HCT116 (cell line): ENCODE measurements at regions not wholly inside any gene's neighbourhood (a gene's known extent, or its start where the extent isn't known, plus 50 kb on each side); places are given as distances from the start of the nearest gene placed in this dataset.

ENCODE experiments used
- ATAC-seq: fragments of 200-7000 bp; cut with Tn5 transposase; 2 replicates; pipeline ENCODE4 v1.9.1; 2020; ENCODE audit warnings: mild to moderate bottlenecking, moderate library complexity
- BruUV-seq: library from RNA; stranded (reverse); fragments of 400-500 nt; replicated peaks from 2 replicates; lab custom pipeline; 2021; lab: Mats Ljungman, UMichigan
- CTCF ChIA-PET: fragments of 300-600 bp; sonication (Branson Sonifier 250); formaldehyde crosslinking; loops from one replicate; lab custom pipeline; 2021; ENCODE audit warnings: antibody characterized with exemption; lab: Charles Lee
- POLR2A ChIA-PET: fragments of 300-600, 350-600 bp; sonication (Branson Sonifier 250); formaldehyde crosslinking; loops from one replicate; lab custom pipeline; 2021; ENCODE audit warnings: antibody characterized with exemption; lab: Charles Lee
- RAD21 ChIA-PET, 2 experiments: fragments of 300-600 bp; sonication (Branson Sonifier 250); formaldehyde crosslinking; loops; one replicate each; lab custom pipeline; 2023; ENCODE audit warnings: low total read pairs in 2 of 2; ENCODE audit not compliant: uncharacterized antibody in 2 of 2, unreplicated experiment in 2 of 2, low non-redundant PET in 1 of 2; lab: Charles Lee
- DNase-seq: peaks from one replicate; pipeline ENCODE4 v3.0.0-alpha.2; 2010; ENCODE audit warnings: low read depth, low spot score
- H2AFZ ChIP-seq: fragments of 200-600 bp; shearing (Covaris generic), sonication (generic); 2 replicates; pipeline ENCODE4 v1.6.1; 2017; ENCODE audit warnings: low read depth, mixed run types, mixed read lengths, antibody characterized with exemption, low read length; ENCODE audit not compliant: poor library complexity, severe bottlenecking
- H3K27ac ChIP-seq: 2 replicates; pipeline ENCODE4 v1.5.1; 2012; ENCODE audit warnings: low read depth, low read length
- H3K27me3 ChIP-seq: fragments of 200-600 bp; sonication (generic); 2 replicates; pipeline ENCODE4 v1.6.1; 2016; ENCODE audit warnings: mixed run types, low read length, mixed read lengths; ENCODE audit not compliant: insufficient read depth
- H3K36me3 ChIP-seq, 2 experiments: fragments of 200-500 bp in 1 of 2; fragments of 200-600 bp in 1 of 2; sonication (Bioruptor generic) in 1 of 2; sonication (generic) in 1 of 2; 2 replicates each; pipeline versions ENCODE4 v1.5.1 to v1.6.1; 2014 to 2016; ENCODE audit warnings: low read length in 2 of 2, inconsistent platforms in 1 of 2, mixed read lengths in 1 of 2, mixed run types in 1 of 2; ENCODE audit not compliant: insufficient read depth in 2 of 2, control insufficient read depth in 1 of 2
- H3K4me1 ChIP-seq, 2 experiments: fragments of 200-600 bp in 1 of 2; sonication (generic) in 1 of 2; 2 replicates each; pipeline versions ENCODE4 v1.5.1 to v1.6.1; 2012 to 2017; ENCODE audit warnings: low read length in 2 of 2, inconsistent platforms in 1 of 2, mild to moderate bottlenecking in 1 of 2, mixed read lengths in 1 of 2, mixed run types in 1 of 2, moderate library complexity in 1 of 2; ENCODE audit not compliant: insufficient read depth in 2 of 2, control insufficient read depth in 1 of 2
- H3K4me2 ChIP-seq: fragments of 200-600 bp; sonication (generic); 2 replicates; pipeline ENCODE4 v1.6.1; 2017; ENCODE audit warnings: mixed run types, low read length, mixed read lengths
- H3K4me3 ChIP-seq, 2 experiments: fragments of 200-600 bp in 1 of 2; sonication (generic) in 1 of 2; replicated peaks in 1 of 2; 2 replicates each; pipeline ENCODE4 v1.5.1; 2011 to 2016; ENCODE audit warnings: low read length in 2 of 2, control low read depth in 1 of 2, low read depth in 1 of 2, mild to moderate bottlenecking in 1 of 2, mixed read lengths in 1 of 2, mixed run types in 1 of 2
- H3K79me2 ChIP-seq: fragments of 200-600 bp; sonication (generic); 2 replicates; pipeline ENCODE4 v1.6.1; 2017; ENCODE audit warnings: mild to moderate bottlenecking, mixed run types, low read length, moderate library complexity, mixed read lengths; ENCODE audit not compliant: insufficient read depth
- H3K9ac ChIP-seq: fragments of 200-600 bp; sonication (generic); 2 replicates; pipeline ENCODE4 v1.6.1; 2016; ENCODE audit warnings: low read length, mixed read lengths
- H3K9me2 ChIP-seq: fragments of 200-600 bp; sonication (generic), shearing (Covaris generic); 2 replicates; pipeline ENCODE4 v1.6.1; 2017; ENCODE audit warnings: mixed run types, mild to moderate bottlenecking, moderate library complexity; ENCODE audit not compliant: insufficient read depth
- H3K9me3 ChIP-seq, 2 experiments: fragments of 200-500 bp in 1 of 2; fragments of 200-600 bp in 1 of 2; sonication (Bioruptor generic) in 1 of 2; sonication (generic) in 1 of 2; 2 replicates each; pipeline ENCODE4 v1.6.1; 2014 to 2017; ENCODE audit warnings: low read length in 2 of 2, mixed read lengths in 2 of 2, inconsistent platforms in 1 of 2, low read depth in 1 of 2, mild to moderate bottlenecking in 1 of 2, mixed run types in 1 of 2, moderate library complexity in 1 of 2; ENCODE audit not compliant: control insufficient read depth in 1 of 2, insufficient read depth in 1 of 2
- H4K20me1 ChIP-seq: fragments of 200-600 bp; sonication (generic), shearing (Covaris generic); 2 replicates; pipeline ENCODE4 v1.6.1; 2017; ENCODE audit warnings: mixed run types, mild to moderate bottlenecking, moderate library complexity; ENCODE audit not compliant: insufficient read depth
- CBX3 ChIP-seq: IDR thresholded peaks from 2 replicates; pipeline ENCODE4 v1.6.1; 2012; ENCODE audit warnings: low read depth
- CEBPB ChIP-seq: IDR thresholded peaks from 2 replicates; pipeline ENCODE4 v1.6.1; 2012; ENCODE audit warnings: low read depth
- EZH2 ChIP-seq: fragments of 200-600 bp; sonication (generic); IDR thresholded peaks from 2 replicates; pipeline ENCODE4 v1.6.1; 2017; ENCODE audit warnings: antibody characterized with exemption, mixed run types
- EZH2phosphoT487 ChIP-seq: fragments of 200-600 bp; IDR thresholded peaks from 2 replicates; pipeline ENCODE4 v1.6.1; 2018; ENCODE audit warnings: antibody characterized with exemption, borderline replicate concordance
- FOSL1 ChIP-seq: IDR thresholded peaks from 2 replicates; pipeline ENCODE4 v1.6.1; 2012; ENCODE audit warnings: low read depth
- POLR2A ChIP-seq: IDR thresholded peaks from 2 replicates; pipeline ENCODE4 v1.7.0; 2011; ENCODE audit warnings: borderline replicate concordance; ENCODE audit not compliant: insufficient read depth, insufficient read length; ENCODE audit errors: extremely low read depth
- POLR2AphosphoS5 ChIP-seq: IDR thresholded peaks from 2 replicates; pipeline ENCODE4 v1.6.1; 2011; ENCODE audit warnings: mild to moderate bottlenecking, low read depth, low read length, moderate library complexity
- RAD21 ChIP-seq: IDR thresholded peaks from 2 replicates; pipeline ENCODE4 v1.6.1; 2012; ENCODE audit warnings: low read depth, mild to moderate bottlenecking
- SP1 ChIP-seq: IDR thresholded peaks from 2 replicates; pipeline ENCODE4 v1.6.1; 2012; ENCODE audit warnings: low read depth
- SRF ChIP-seq: IDR thresholded peaks from 2 replicates; pipeline ENCODE4 v1.6.1; 2012; ENCODE audit warnings: low read depth
- ZNF274 ChIP-seq: fragments of 200-500 bp; sonication (Bioruptor generic); IDR thresholded peaks from 2 replicates; pipeline ENCODE4 v1.6.1; 2014; ENCODE audit warnings: mild to moderate bottlenecking, low read depth, low read length, inconsistent platforms
- intact Hi-C: fragments of 100-400 bp; cut with micrococcal nuclease; formaldehyde crosslinking; loops from 2 replicates; pipeline ENCODE4 v1.10.0; 2022
- TF ChIP-seq, protein P1 (sequence below), 3 experiments: fragments of 200-600 bp in 1 of 3; sonication (generic) in 1 of 3; IDR thresholded peaks in 2 of 3; conservative IDR thresholded peaks in 1 of 3; 2 replicates each; pipeline ENCODE4 v1.5.1; 2012 to 2017; ENCODE audit warnings: low read depth in 2 of 3, low read length in 2 of 3, antibody characterized with exemption in 1 of 3, borderline replicate concordance in 1 of 3, control low read depth in 1 of 3, mild to moderate bottlenecking in 1 of 3, mixed read lengths in 1 of 3, mixed run types in 1 of 3, moderate library complexity in 1 of 3; ENCODE audit not compliant: insufficient read depth in 1 of 3
- TF ChIP-seq, protein P2 (sequence below): IDR thresholded peaks from 2 replicates; pipeline ENCODE4 v1.6.1; 2012
- TF ChIP-seq, protein P3 (sequence below): IDR thresholded peaks from 2 replicates; pipeline ENCODE4 v1.6.1; 2012

DNA sequence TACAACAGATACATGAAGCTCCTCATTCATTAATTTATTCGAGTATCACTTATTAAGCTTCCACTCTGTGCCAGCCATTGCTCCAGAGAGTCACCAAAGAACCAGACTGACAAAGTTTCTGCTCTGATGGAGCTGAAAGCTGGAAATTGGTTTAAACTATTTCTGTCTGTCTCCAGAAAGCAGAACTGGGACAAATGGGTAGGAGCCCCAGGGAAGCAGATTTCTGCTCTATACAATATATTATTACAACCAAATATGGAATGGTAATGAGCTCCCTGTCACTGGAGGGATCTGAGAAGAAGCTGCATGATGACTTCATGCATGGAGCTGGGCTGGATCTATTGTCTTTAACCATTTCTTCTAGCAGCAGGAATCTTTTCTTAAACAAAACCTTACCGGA lies 165.4 kb upstream of the ADO start:
- intact Hi-C loops = no loop called here
- Histone ChIP-seq H3K27me3 (no peaks in the 10 kb centered on the region), H3K9me3 (no peaks in the 10 kb centered on the region), H3K9ac (no peak overlapping the region), H3K4me3 (no peak overlapping the region), H3K4me2 (no peak overlapping the region), H4K20me1 (no peaks in the 10 kb centered on the region), H2AFZ (no peak overlapping the region), H3K27ac (no peak overlapping the region), H3K79me2 (no peaks in the 10 kb centered on the region), H3K9me2 (no peaks in the 10 kb centered on the region), H3K4me1 (no peaks in the 10 kb centered on the region), H3K36me3 (no peaks in the 10 kb centered on the region)
- ChIA-PET RAD21 (interaction anchor here in 1 of 2 experiments (0.7 kb wide), 1 partner anchor 357 kb away, joined by 4 read pairs; no protein-coding TSS in a partner anchor), CTCF (no interaction called here), POLR2A (no interaction called here)
- TF ChIP-seq FOSL1 (no peak), RAD21 (no peak), SRF (no peak), POLR2A (no peak), CEBPB (no peak), EZH2phosphoT487 (no peak), POLR2AphosphoS5 (no peak), CBX3 (no peak), EZH2 (no peak), ZNF274 (no peak), SP1 (no peak)
- TF ChIP-seq, protein P1, sequence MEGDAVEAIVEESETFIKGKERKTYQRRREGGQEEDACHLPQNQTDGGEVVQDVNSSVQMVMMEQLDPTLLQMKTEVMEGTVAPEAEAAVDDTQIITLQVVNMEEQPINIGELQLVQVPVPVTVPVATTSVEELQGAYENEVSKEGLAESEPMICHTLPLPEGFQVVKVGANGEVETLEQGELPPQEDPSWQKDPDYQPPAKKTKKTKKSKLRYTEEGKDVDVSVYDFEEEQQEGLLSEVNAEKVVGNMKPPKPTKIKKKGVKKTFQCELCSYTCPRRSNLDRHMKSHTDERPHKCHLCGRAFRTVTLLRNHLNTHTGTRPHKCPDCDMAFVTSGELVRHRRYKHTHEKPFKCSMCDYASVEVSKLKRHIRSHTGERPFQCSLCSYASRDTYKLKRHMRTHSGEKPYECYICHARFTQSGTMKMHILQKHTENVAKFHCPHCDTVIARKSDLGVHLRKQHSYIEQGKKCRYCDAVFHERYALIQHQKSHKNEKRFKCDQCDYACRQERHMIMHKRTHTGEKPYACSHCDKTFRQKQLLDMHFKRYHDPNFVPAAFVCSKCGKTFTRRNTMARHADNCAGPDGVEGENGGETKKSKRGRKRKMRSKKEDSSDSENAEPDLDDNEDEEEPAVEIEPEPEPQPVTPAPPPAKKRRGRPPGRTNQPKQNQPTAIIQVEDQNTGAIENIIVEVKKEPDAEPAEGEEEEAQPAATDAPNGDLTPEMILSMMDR (IDR thresholded peaks at IDR 0.05 in 2 of 3, conservative IDR thresholded peaks at IDR 0.05 in 1 of 3; ENCODE audit: borderline replicate concordance in 1 of 3, insufficient read depth in 1 of 3, low read depth in 2 of 3, low read length in 2 of 3) = no peak
- TF ChIP-seq, protein P2, sequence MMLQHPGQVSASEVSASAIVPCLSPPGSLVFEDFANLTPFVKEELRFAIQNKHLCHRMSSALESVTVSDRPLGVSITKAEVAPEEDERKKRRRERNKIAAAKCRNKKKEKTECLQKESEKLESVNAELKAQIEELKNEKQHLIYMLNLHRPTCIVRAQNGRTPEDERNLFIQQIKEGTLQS = no peak
- TF ChIP-seq, protein P3, sequence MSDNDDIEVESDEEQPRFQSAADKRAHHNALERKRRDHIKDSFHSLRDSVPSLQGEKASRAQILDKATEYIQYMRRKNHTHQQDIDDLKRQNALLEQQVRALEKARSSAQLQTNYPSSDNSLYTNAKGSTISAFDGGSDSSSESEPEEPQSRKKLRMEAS = no peak
- DNase-seq = no peak
- no TSS peak for BruUV-seq
- ATAC-seq = no peak
